ENCODE measurements at regions not wholly inside any gene's neighbourhood (a gene's known extent, or its start where the extent isn't known, plus 50 kb on each side); places are given as distances from the start of the nearest gene placed in this dataset.

DNA sequence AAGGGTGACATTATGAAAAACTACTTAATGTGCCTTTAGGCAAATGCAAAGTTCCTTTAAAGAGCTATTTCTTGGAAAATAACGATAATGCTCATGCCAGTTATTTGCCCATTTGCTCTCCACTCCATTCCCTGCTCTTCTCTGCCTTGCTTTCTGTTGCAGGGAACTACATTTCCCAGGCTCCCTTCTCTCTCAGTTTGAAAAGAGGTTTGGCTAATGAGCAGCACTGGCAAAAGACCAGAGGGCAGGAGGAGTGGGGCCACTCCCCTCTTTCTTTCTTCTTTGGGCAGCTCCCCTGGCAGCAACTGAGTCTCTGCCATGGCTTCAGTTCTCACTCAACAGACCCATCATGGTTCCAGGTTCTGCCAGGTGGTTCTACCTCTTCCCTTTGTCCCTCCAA is 130.5 kb downstream of the RWDD3 start:
- H3K27me3 ChIP-seq (ENCODE audit: control insufficient read depth in 4 of 4, insufficient read depth in 4 of 4, low read length in 3 of 4), result peaks cover 0 to 3% (median 1%) of the 10 kb centered on the region in 4 donors
- TF ChIP-seq, protein P1, sequence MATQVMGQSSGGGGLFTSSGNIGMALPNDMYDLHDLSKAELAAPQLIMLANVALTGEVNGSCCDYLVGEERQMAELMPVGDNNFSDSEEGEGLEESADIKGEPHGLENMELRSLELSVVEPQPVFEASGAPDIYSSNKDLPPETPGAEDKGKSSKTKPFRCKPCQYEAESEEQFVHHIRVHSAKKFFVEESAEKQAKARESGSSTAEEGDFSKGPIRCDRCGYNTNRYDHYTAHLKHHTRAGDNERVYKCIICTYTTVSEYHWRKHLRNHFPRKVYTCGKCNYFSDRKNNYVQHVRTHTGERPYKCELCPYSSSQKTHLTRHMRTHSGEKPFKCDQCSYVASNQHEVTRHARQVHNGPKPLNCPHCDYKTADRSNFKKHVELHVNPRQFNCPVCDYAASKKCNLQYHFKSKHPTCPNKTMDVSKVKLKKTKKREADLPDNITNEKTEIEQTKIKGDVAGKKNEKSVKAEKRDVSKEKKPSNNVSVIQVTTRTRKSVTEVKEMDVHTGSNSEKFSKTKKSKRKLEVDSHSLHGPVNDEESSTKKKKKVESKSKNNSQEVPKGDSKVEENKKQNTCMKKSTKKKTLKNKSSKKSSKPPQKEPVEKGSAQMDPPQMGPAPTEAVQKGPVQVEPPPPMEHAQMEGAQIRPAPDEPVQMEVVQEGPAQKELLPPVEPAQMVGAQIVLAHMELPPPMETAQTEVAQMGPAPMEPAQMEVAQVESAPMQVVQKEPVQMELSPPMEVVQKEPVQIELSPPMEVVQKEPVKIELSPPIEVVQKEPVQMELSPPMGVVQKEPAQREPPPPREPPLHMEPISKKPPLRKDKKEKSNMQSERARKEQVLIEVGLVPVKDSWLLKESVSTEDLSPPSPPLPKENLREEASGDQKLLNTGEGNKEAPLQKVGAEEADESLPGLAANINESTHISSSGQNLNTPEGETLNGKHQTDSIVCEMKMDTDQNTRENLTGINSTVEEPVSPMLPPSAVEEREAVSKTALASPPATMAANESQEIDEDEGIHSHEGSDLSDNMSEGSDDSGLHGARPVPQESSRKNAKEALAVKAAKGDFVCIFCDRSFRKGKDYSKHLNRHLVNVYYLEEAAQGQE (IDR thresholded peaks at IDR 0.05), result no peak
- TF ChIP-seq, protein P2, sequence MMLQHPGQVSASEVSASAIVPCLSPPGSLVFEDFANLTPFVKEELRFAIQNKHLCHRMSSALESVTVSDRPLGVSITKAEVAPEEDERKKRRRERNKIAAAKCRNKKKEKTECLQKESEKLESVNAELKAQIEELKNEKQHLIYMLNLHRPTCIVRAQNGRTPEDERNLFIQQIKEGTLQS (IDR thresholded peaks at IDR 0.05), result no peak
- TF ChIP-seq, protein P3, sequence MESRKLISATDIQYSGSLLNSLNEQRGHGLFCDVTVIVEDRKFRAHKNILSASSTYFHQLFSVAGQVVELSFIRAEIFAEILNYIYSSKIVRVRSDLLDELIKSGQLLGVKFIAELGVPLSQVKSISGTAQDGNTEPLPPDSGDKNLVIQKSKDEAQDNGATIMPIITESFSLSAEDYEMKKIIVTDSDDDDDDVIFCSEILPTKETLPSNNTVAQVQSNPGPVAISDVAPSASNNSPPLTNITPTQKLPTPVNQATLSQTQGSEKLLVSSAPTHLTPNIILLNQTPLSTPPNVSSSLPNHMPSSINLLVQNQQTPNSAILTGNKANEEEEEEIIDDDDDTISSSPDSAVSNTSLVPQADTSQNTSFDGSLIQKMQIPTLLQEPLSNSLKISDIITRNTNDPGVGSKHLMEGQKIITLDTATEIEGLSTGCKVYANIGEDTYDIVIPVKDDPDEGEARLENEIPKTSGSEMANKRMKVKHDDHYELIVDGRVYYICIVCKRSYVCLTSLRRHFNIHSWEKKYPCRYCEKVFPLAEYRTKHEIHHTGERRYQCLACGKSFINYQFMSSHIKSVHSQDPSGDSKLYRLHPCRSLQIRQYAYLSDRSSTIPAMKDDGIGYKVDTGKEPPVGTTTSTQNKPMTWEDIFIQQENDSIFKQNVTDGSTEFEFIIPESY (IDR thresholded peaks at IDR 0.05), result no peak
- TF ChIP-seq FOXA1 (IDR thresholded peaks at IDR 0.05), result no peak
- TF ChIP-seq JUND (IDR thresholded peaks at IDR 0.05), result no peak
- TF ChIP-seq, protein P4, sequence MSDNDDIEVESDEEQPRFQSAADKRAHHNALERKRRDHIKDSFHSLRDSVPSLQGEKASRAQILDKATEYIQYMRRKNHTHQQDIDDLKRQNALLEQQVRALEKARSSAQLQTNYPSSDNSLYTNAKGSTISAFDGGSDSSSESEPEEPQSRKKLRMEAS (IDR thresholded peaks at IDR 0.05), result no peak
- no peak for TF ChIP-seq RAD21 (IDR thresholded peaks at IDR 0.05)
- TF ChIP-seq NR2F2 (IDR thresholded peaks at IDR 0.05), result no peak
- TF ChIP-seq HNF4A (conservative IDR thresholded peaks at IDR 0.05), result no peak
- TF ChIP-seq SP1 (IDR thresholded peaks at IDR 0.05), result no peak
- TF ChIP-seq FOXA2 (IDR thresholded peaks at IDR 0.05), result no peak
- TF ChIP-seq, protein P5, sequence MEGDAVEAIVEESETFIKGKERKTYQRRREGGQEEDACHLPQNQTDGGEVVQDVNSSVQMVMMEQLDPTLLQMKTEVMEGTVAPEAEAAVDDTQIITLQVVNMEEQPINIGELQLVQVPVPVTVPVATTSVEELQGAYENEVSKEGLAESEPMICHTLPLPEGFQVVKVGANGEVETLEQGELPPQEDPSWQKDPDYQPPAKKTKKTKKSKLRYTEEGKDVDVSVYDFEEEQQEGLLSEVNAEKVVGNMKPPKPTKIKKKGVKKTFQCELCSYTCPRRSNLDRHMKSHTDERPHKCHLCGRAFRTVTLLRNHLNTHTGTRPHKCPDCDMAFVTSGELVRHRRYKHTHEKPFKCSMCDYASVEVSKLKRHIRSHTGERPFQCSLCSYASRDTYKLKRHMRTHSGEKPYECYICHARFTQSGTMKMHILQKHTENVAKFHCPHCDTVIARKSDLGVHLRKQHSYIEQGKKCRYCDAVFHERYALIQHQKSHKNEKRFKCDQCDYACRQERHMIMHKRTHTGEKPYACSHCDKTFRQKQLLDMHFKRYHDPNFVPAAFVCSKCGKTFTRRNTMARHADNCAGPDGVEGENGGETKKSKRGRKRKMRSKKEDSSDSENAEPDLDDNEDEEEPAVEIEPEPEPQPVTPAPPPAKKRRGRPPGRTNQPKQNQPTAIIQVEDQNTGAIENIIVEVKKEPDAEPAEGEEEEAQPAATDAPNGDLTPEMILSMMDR (IDR thresholded peaks at IDR 0.05; ENCODE audit: low read depth, low read length, missing input control), result no peak
- TF ChIP-seq RXRA (IDR thresholded peaks at IDR 0.05), result no peak
- TF ChIP-seq HNF4G (IDR thresholded peaks at IDR 0.05), result no peak
- TF ChIP-seq TAF1 (conservative IDR thresholded peaks at IDR 0.05), result no peak
- no peak for TF ChIP-seq YY1 (IDR thresholded peaks at IDR 0.05)
- TF ChIP-seq GABPA (IDR thresholded peaks at IDR 0.05 in 1 of 2, conservative IDR thresholded peaks at IDR 0.05 in 1 of 2), result no peak
- no peak for TF ChIP-seq EGR1 (IDR thresholded peaks at IDR 0.05; ENCODE audit: low read depth in 2 of 2)
- no peaks in the 10 kb centered on the region for H3K4me1 ChIP-seq (ENCODE audit: control insufficient read depth in 4 of 4, insufficient read depth in 4 of 4, low read length in 3 of 4)

More for the DNA sequence above, 130.5 kb downstream of the RWDD3 start:
- Histone ChIP-seq H3K27ac (ENCODE audit: low read depth in 1 of 2, low read length in 2 of 2) (no peak overlapping the region), H3K4me3 (ENCODE audit: low read depth in 1 of 3, low read length in 3 of 3) (no peak overlapping the region), H3K9ac (ENCODE audit: low read depth in 1 of 2, low read length in 2 of 2) (no peak overlapping the region), H3K9me3 (ENCODE audit: control insufficient read depth in 4 of 4, low read length in 3 of 4) (no peaks in the 10 kb centered on the region), H3K36me3 (ENCODE audit: control insufficient read depth in 4 of 4, insufficient read depth in 3 of 4, low read depth in 1 of 4, low read length in 3 of 4) (no peaks in the 10 kb centered on the region)
- 74% methylated on average over 1 of the region's 1 CpG for WGBS
- DNase-seq (ENCODE audit: low spot score), result no peak

All from liver (tissue), 8 donors.